Posterior cingulate gyrus (tissue), 11 donors: ENCODE measurements at regions not wholly inside any gene's neighbourhood (a gene's known extent, or its start where the extent isn't known, plus 50 kb on each side); places are given as distances from the start of the nearest gene placed in this dataset.

Experiments
- DNase-seq, 10 donors: peaks; one replicate each; pipeline versions ENCODE4 v3.0.0 to v3.0.0-alpha.2; 2020 to 2021; ENCODE audit warnings: mixed read lengths in 3 of 10
- intact Hi-C: fragments of 100-400 bp; cut with DNase I; formaldehyde crosslinking; loops from one replicate; pipeline ENCODE4 v1.15.1; 2023

- intact Hi-C loops = no loop called here
- no peak for DNase-seq
These were observed 947.0 kb downstream of the NLGN4Y start for GRCh38 chrY:15471371-15471770.

DNA sequence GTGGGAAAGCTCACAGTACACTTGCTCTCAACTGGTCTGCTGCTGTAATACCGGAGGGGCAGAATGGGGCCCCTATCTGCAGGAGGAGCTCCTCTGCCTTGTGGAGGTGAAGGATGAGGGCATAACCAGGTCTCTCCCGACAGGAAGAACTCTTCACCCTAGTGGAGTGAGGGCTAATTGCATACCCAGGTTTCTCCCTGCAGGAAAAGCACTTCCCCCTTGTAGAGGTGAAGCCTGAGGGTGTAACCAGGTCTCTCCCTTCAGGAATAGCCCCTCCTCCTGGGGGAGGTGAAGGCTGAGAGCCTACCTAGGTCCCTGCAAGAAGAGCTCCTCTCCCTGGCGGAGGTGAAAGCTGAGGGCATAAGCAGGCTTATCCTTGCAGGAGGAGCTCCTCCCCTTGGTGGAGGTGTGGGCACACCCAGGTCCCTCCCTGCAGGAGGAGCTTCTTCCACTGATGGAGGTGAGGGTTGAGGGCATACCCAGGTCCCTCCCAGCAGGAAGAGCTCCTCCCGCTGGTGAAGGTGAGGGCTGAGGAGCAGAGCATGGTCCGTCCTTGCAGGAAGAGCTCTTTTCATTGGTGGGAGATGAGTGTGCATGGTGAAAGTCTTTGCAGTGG is 954.1 kb downstream of the NLGN4Y start:
- no peak for DNase-seq
- intact Hi-C loops = no loop called here

GRCh38 chrY:15500536-15500935 is 976.2 kb downstream of the NLGN4Y start:
- intact Hi-C loops = no loop called here
- DNase-seq = no peak

DNA sequence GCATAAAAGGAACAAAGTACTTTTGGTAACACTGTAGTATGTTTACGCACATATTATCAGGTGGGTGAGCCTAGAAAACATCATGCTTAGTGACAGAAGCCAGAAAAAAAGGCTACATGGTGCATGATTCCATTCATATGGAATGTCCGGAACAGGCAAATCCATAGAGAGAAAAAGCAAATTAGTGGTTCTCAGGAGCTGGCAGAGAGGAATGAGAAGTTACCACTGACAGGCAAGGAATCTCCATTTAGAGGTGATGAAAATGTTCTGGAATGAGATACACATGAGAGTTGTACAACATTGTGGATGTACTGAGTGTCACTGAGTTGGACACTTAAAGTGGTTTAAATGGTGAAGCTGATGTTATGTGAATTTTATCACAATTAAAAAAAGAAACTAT is 976.9 kb downstream of the NLGN4Y start:
- DNase-seq = no peak
- intact Hi-C loops = no loop called here

DNA sequence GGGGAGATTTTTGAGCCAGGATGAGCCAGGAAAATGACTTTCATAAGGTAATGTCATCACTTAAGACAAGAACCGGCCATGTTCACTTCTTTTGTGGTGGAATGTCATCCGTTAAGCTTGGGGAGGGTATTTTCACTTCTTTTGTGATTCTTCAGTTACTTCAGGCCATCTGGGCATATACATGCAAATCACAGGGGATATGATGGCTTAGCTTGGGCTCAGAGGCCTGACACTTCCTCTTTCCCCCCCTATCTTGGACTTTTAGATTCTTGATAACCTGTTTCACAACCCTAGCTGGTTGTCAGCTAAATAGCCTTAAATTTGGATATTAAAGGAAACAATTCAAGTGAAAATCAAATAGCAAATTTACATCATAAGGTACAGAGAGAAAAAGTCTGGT is 986.0 kb downstream of the NLGN4Y start:
- intact Hi-C loops = no loop called here
- DNase-seq = no peak

- no peak for DNase-seq
- intact Hi-C loops = no loop called here
These were observed 986.8 kb downstream of the NLGN4Y start for GRCh38 chrY:15510984-15511650.

DNA sequence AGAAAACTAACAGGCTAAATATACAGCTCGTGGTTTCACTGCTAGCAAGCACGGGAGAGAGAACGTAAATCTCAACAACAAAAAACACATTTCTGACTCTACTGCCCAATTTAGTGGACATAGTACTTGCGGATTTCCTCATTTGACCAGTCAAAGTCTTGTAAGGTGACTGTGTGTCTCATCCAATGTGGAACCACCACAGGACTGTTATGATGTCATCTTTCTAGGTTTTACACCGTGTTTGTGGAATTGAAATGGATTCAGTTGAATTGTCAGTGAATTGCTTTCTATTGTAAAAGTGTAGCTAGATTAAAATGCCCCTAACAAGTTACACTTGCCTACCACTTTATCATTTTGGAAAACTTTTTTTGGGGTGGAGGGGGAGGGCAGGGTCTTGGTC is 1010.8 kb downstream of the NLGN4Y start:
- DNase-seq = no peak
- intact Hi-C loops = no loop called here

DNA sequence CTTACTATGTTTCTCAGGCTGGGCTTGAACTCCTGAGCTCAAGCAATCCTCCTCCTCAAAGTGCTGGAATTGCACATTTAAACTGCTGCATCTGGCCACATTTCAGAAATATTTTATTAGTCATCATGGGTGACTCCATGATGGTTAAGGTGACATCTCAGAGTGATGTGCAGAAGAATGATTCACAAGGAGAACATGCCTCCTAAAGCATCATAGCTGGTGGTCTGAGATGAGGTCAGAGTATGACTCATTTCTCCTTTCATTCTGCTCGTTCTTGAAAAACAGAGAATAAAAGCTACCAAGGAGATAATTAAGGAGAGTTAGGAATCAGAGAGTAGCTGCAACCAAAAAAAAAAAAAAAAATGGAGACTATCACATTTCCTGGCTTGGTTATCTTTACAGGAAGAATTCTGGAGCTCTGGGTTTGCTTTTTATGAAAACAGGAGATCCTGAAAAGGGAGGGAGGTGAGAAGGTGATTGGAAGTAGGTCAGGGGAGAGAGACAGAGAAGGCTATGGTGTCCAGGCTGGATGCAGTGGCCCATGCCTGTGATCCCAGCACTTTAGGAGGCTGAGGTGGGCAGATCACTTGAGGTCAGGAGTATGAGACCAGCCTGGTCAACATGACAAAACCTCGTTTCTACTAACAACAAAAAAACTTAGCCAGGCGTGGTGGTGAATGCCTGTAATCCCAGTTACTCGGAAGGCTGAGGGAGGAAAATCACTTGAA is 1011.6 kb downstream of the NLGN4Y start:
- DNase-seq = no peak

GRCh38 chrY:15540516-15540915 is 1016.2 kb downstream of the NLGN4Y start:
- intact Hi-C loops = no loop called here
- no peak for DNase-seq

More for the DNA sequence above, 1011.6 kb downstream of the NLGN4Y start:
- intact Hi-C loops = no loop called here

GRCh38 chrY:15546177-15546754 is 1021.9 kb downstream of the NLGN4Y start:
- no peak for DNase-seq
- intact Hi-C loops = no loop called here

- DNase-seq = no peak
- intact Hi-C loops = no loop called here
These were observed 1027.7 kb downstream of the NLGN4Y start for GRCh38 chrY:15552074-15552473.

DNA sequence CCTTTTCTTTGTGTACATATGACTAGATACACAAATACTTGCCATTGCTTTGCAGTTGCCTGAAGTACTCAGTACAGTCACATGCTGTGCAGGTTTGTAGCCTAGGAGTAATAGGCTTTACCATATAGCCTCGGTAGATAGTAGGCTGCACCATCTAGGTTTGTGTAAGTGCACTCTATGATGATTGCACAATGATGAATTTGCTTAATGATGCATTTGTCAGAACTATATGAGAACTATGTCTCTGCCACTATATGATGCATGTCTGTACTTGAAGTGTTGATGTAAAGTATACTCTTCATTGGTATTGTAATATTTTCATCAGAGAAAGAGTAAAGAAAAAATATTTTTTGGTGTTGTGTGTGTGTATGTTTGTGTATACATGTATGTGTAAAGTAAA is 1030.7 kb downstream of the NLGN4Y start:
- DNase-seq = no peak
- intact Hi-C loops = no loop called here

GRCh38 chrY:15559169-15559568 is 1034.8 kb downstream of the NLGN4Y start:
- intact Hi-C loops = no loop called here
- no peak for DNase-seq

- no peak for DNase-seq
- intact Hi-C loops = no loop called here
These were observed 1036.5 kb downstream of the NLGN4Y start for GRCh38 chrY:15560840-15561239.

- DNase-seq = no peak
- intact Hi-C loops = no loop called here
These were observed 1037.4 kb downstream of the NLGN4Y start for GRCh38 chrY:15561501-15562289.

- intact Hi-C loops = no loop called here
- DNase-seq = no peak
These were observed 1053.6 kb downstream of the NLGN4Y start for GRCh38 chrY:15577886-15578285.

GRCh38 chrY:15578761-15579160 is 1054.4 kb downstream of the NLGN4Y start:
- DNase-seq = no peak
- intact Hi-C loops = no loop called here

DNA sequence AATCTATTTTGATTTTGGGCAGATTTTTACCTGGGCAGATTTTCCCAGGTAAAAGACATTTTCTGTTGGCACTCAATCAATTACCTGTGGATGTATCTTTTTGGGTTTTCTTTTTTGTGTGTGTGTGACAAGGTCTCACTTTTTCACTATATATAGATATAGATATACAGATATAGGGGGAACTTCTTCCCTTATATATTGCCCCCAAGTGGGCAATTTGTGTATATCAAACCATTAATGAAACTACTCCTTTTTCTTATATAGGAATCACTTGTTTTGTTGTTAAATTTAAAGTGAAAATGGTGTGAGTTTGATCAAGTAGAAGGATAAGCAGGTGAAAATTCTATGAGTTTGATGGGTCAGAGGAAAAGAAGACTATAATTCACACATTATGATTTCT is 1054.9 kb downstream of the NLGN4Y start:
- no peak for DNase-seq
- intact Hi-C loops = no loop called here

- DNase-seq = no peak
- intact Hi-C loops = no loop called here
These were observed 1058.8 kb downstream of the NLGN4Y start for GRCh38 chrY:15583111-15583510.

GRCh38 chrY:15592957-15593356 is 1068.6 kb downstream of the NLGN4Y start:
- no peak for DNase-seq
- intact Hi-C loops = no loop called here
